ENCODE measurements at regions not wholly inside any gene's neighbourhood (a gene's known extent, or its start where the extent isn't known, plus 50 kb on each side); places are given as distances from the start of the nearest gene placed in this dataset.

GRCh38 chr2:60379216-60379615 is 174.2 kb downstream of the BCL11A start:
- Histone ChIP-seq H3K27ac (no peak overlapping the region), H3K4me3 (no peak overlapping the region), H3K9me3 (no peaks in the 10 kb centered on the region), H3K27me3 (ENCODE audit: insufficient read depth in 3 of 3, low read length in 2 of 3) (no peaks in the 10 kb centered on the region), H3K36me3 (ENCODE audit: insufficient read depth in 1 of 2, low read depth in 1 of 2) (no peaks in the 10 kb centered on the region), H3K4me1 (no peaks in the 10 kb centered on the region)
- intact Hi-C loops (cut with DNase I): no loop called here
- WGBS, 3 donors: 81 to 92% (median 91%) methylated on average over 7 of the region's 7 CpGs
- ATAC-seq: no peak
- DNase-seq: no peak
- no peak for TF ChIP-seq CTCF (IDR thresholded peaks at IDR 0.05)

- no peak for TF ChIP-seq CTCF (IDR thresholded peaks at IDR 0.05)
- H3K36me3 ChIP-seq (ENCODE audit: insufficient read depth in 1 of 2, low read depth in 1 of 2): no peaks in the 10 kb centered on the region
- H3K9me3 ChIP-seq: no peaks in the 10 kb centered on the region
- H3K27me3 ChIP-seq (ENCODE audit: insufficient read depth in 3 of 3, low read length in 2 of 3): no peaks in the 10 kb centered on the region
- no peak for DNase-seq
- intact Hi-C loops (cut with DNase I): no loop called here
- H3K4me1 ChIP-seq: no peaks in the 10 kb centered on the region
- H3K27ac ChIP-seq: no peak overlapping the region
- 88 to 93% (median 90%) methylated on average over 3 of the region's 3 CpGs for WGBS, 3 donors
- no peak overlapping the region for H3K4me3 ChIP-seq
- no peak for ATAC-seq
These were observed 175.6 kb downstream of the BCL11A start for GRCh38 chr2:60377825-60378224.

- intact Hi-C loops (cut with DNase I): no loop called here
- no peaks in the 10 kb centered on the region for H3K4me1 ChIP-seq
- DNase-seq (no peak), ATAC-seq (no peak)
- no peak overlapping the region for H3K27ac ChIP-seq
- no peaks in the 10 kb centered on the region for H3K27me3 ChIP-seq (ENCODE audit: insufficient read depth in 3 of 3, low read length in 2 of 3)
- no peak overlapping the region for H3K4me3 ChIP-seq
- TF ChIP-seq CTCF (IDR thresholded peaks at IDR 0.05): no peak
- no peaks in the 10 kb centered on the region for H3K36me3 ChIP-seq (ENCODE audit: insufficient read depth in 1 of 2, low read depth in 1 of 2)
- H3K9me3 ChIP-seq: no peaks in the 10 kb centered on the region
- WGBS, 3 donors: 82 to 92% (median 90%) methylated on average over 3 of the region's 3 CpGs
These were observed 177.2 kb downstream of the BCL11A start for GRCh38 chr2:60376252-60376651.

GRCh38 chr2:60371681-60372080 is 181.8 kb downstream of the BCL11A start:
- H3K27me3 ChIP-seq (ENCODE audit: insufficient read depth in 3 of 3, low read length in 2 of 3): no peaks in the 10 kb centered on the region
- TF ChIP-seq CTCF (IDR thresholded peaks at IDR 0.05): no peak
- no peaks in the 10 kb centered on the region for H3K4me1 ChIP-seq
- H3K4me3 ChIP-seq: no peak overlapping the region
- WGBS, 3 donors: 77 to 84% (median 78%) methylated on average over 3 of the region's 3 CpGs
- no peak for DNase-seq
- no peak overlapping the region for H3K27ac ChIP-seq
- H3K36me3 ChIP-seq (ENCODE audit: insufficient read depth in 1 of 2, low read depth in 1 of 2): no peaks in the 10 kb centered on the region
- intact Hi-C loops (cut with DNase I): no loop called here
- no peak for ATAC-seq
- no peaks in the 10 kb centered on the region for H3K9me3 ChIP-seq

- no peak overlapping the region for H3K4me3 ChIP-seq
- no peaks in the 10 kb centered on the region for H3K27me3 ChIP-seq (ENCODE audit: insufficient read depth in 3 of 3, low read length in 2 of 3)
- H3K36me3 ChIP-seq (ENCODE audit: insufficient read depth in 1 of 2, low read depth in 1 of 2): no peaks in the 10 kb centered on the region
- H3K4me1 ChIP-seq: no peaks in the 10 kb centered on the region
- ATAC-seq: no peak
- no peaks in the 10 kb centered on the region for H3K9me3 ChIP-seq
- no peak for DNase-seq
- intact Hi-C loops (cut with DNase I): no loop called here
- TF ChIP-seq CTCF (IDR thresholded peaks at IDR 0.05): no peak
- 89 to 92% (median 90%) methylated on average over 9 of the region's 9 CpGs for WGBS, 3 donors
- H3K27ac ChIP-seq: no peak overlapping the region
These were observed 182.2 kb downstream of the BCL11A start for GRCh38 chr2:60371219-60371618.
